ENCODE measurements at regions not wholly inside any gene's neighbourhood (a gene's known extent, or its start where the extent isn't known, plus 50 kb on each side); places are given as distances from the start of the nearest gene placed in this dataset.

- DNase-seq (ENCODE audit: low spot score) = peak; percentile 39
Observed at GRCh38 chr15:99509686-99510461, 55.9 kb upstream of the MEF2A start.

DNA sequence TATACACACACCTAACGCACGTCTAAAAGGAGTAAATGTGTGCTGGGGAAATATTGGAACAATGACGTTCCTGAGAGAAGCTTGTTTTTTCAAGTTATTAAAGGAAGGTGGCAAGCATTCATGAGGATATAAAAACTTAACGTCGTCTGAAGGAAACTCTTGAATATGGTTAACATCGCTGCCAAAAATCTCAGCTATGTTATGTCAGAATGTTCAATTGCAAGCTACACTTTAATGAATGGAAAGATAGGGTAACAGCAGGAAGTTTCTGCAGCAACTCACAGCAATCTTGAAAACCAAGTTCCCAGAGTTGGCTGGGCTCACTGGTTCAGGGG lies 54.3 kb upstream of the MEF2A start:
- DNase-seq (ENCODE audit: low spot score) = no peak

DNA sequence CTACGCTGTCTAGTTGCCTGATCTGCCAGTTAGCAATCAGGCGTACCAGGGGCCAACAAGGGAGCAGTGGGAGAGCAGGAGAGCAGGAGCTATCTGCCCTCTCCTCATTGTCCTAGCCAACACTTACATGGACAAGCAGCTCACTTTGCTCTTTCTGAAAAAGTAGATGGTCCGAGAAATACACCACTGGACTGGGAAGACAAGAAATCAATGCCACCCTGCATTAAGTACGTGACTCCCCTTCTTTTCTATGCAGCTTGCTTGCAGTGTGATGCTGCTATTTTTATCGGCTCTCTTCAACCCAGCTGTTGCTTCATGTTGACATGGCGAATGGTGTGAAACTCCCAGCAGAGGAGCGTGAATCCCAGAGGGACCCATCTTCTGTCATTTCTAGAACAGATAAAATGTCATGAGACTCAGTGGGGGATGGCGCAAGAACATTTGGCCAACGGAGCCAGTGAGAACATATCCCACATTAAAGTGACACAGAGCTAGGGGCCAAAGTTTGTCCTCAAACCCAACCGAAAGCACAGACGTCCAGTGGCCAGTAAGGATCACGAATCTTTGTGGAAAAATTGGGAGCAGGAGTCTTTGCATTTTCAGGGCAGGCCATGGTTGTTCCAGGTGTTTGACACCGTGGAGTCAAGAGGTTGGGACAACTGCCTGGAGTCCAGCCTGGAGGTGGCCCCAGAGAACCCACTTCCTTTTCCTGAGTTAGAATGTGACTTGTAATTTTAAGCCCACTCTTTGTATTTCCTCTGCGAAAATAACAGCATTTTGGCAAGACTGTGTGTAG lies 53.7 kb upstream of the MEF2A start:
- no peak for DNase-seq (ENCODE audit: low spot score)

- DNase-seq (ENCODE audit: low spot score) = no peak
Observed at GRCh38 chr15:99514306-99514705, 51.5 kb upstream of the MEF2A start.
